Peyer's patch (tissue), 4 donors: ENCODE measurements at regions not wholly inside any gene's neighbourhood (a gene's known extent, or its start where the extent isn't known, plus 50 kb on each side); places are given as distances from the start of the nearest gene placed in this dataset.

Experiments used
- POLR2A ChIP-seq, 2 donors: fragments of 450-650 bp; IDR thresholded peaks; one replicate each; pipeline ENCODE4 v1.5.1; 2017; ENCODE audit warnings: antibody characterized with exemption in 2 of 2, mild to moderate bottlenecking in 2 of 2, moderate library complexity in 2 of 2
- TF ChIP-seq, protein P1 (sequence below), 6 experiments: fragments of 450-650 bp in 4 of 6; fragments of 200-600 bp in 2 of 6; sonication (generic) in 1 of 6; IDR thresholded peaks; one replicate each; pipeline ENCODE4 v1.5.1; 2017 to 2019; ENCODE audit warnings: antibody characterized with exemption in 6 of 6, mild to moderate bottlenecking in 3 of 6, moderate library complexity in 1 of 6

DNA sequence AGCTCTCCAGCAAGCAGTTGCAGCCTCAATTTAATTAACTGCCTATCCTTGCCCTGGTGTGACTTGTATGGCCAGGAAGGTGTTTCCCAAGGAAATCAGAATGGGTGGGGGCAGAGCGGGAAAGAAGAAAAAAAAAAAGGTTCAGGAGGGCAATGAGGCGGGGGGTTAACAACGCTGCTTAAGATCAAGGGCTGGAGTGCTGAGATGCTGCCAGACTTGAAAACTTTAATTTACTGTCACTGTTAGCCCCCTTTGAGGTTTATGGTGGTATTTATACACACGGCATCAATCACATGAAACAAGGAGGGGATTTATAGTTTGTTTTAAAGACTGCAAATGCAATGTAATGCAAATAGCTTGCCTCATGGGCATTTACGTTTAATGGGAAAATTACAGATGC is 319.4 kb upstream of the NR2F2 start:
- TF ChIP-seq, protein P1, sequence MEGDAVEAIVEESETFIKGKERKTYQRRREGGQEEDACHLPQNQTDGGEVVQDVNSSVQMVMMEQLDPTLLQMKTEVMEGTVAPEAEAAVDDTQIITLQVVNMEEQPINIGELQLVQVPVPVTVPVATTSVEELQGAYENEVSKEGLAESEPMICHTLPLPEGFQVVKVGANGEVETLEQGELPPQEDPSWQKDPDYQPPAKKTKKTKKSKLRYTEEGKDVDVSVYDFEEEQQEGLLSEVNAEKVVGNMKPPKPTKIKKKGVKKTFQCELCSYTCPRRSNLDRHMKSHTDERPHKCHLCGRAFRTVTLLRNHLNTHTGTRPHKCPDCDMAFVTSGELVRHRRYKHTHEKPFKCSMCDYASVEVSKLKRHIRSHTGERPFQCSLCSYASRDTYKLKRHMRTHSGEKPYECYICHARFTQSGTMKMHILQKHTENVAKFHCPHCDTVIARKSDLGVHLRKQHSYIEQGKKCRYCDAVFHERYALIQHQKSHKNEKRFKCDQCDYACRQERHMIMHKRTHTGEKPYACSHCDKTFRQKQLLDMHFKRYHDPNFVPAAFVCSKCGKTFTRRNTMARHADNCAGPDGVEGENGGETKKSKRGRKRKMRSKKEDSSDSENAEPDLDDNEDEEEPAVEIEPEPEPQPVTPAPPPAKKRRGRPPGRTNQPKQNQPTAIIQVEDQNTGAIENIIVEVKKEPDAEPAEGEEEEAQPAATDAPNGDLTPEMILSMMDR (IDR thresholded peaks at IDR 0.05) = no peak
- TF ChIP-seq POLR2A (IDR thresholded peaks at IDR 0.05) = no peak
